DOHH2 (cell line): ENCODE measurements at regions not wholly inside any gene's neighbourhood (a gene's known extent, or its start where the extent isn't known, plus 50 kb on each side); places are given as distances from the start of the nearest gene placed in this dataset.

Experiments used
- H3F3A ChIP-seq: fragments of 200-600 bp; sonication (generic), shearing (Covaris generic); 2 replicates; pipeline ENCODE4 v1.6.0; 2016; ENCODE audit warnings: antibody characterized with exemption, mild to moderate bottlenecking; ENCODE audit not compliant: control insufficient read depth, insufficient read depth
- H3K27ac ChIP-seq: fragments of 200-600 bp; sonication (generic); 2 replicates; pipeline ENCODE4 v1.5.1; 2014; ENCODE audit warnings: low read depth, mild to moderate bottlenecking, low read length, moderate library complexity
- H3K27me3 ChIP-seq: fragments of 200-600 bp; sonication (generic); 2 replicates; pipeline ENCODE4 v1.6.1; 2014; ENCODE audit warnings: mild to moderate bottlenecking, low read length, mixed read lengths; ENCODE audit not compliant: control insufficient read depth
- H3K36me3 ChIP-seq: fragments of 200-600 bp; sonication (generic); 2 replicates; pipeline ENCODE4 v1.6.1; 2014; ENCODE audit warnings: mild to moderate bottlenecking, low read length, moderate library complexity, mixed read lengths; ENCODE audit not compliant: control insufficient read depth
- H3K4me1 ChIP-seq: fragments of 200-600 bp; sonication (generic); 2 replicates; pipeline ENCODE4 v1.6.1; 2014; ENCODE audit warnings: mild to moderate bottlenecking, low read length, mixed read lengths; ENCODE audit not compliant: control insufficient read depth
- H3K4me2 ChIP-seq: fragments of 200-600 bp; sonication (generic); 2 replicates; pipeline ENCODE4 v1.6.0; 2014; ENCODE audit warnings: mild to moderate bottlenecking, low read length, moderate library complexity
- H3K4me3 ChIP-seq: fragments of 200-600 bp; sonication (generic); 2 replicates; pipeline ENCODE4 v1.5.1; 2014; ENCODE audit warnings: mild to moderate bottlenecking, low read length, mixed read lengths
- H3K79me2 ChIP-seq: fragments of 200-600 bp; sonication (generic); 2 replicates; pipeline ENCODE4 v1.6.1; 2014; ENCODE audit warnings: mild to moderate bottlenecking, low read length, mixed read lengths; ENCODE audit not compliant: control insufficient read depth
- H3K9me2 ChIP-seq: fragments of 200-600 bp; sonication (generic); replicated peaks from 2 replicates; pipeline ENCODE4 v1.6.1; 2014; ENCODE audit warnings: mild to moderate bottlenecking, low read length, mixed read lengths; ENCODE audit not compliant: control insufficient read depth
- H3K9me3 ChIP-seq: fragments of 200-600 bp; sonication (generic); 2 replicates; pipeline ENCODE4 v1.6.1; 2014; ENCODE audit warnings: antibody characterized with exemption, low read length, mixed read lengths; ENCODE audit not compliant: control insufficient read depth, insufficient read depth
- H4K20me1 ChIP-seq: fragments of 200-600 bp; sonication (generic); 2 replicates; pipeline ENCODE4 v1.6.0; 2014; ENCODE audit warnings: low read depth, mild to moderate bottlenecking, antibody characterized with exemption, low read length, moderate library complexity; ENCODE audit not compliant: control insufficient read depth, insufficient read depth
- EZH2phosphoT487 ChIP-seq: fragments of 200-600 bp; sonication (generic); IDR thresholded peaks from 2 replicates; pipeline ENCODE4 v1.6.1; 2017; ENCODE audit warnings: borderline replicate concordance, mild to moderate bottlenecking, antibody characterized with exemption, low read length, moderate library complexity, mixed read lengths
- TF ChIP-seq, protein P1 (sequence below): fragments of 200-600 bp; sonication (generic); IDR thresholded peaks from one replicate; pipeline ENCODE4 v1.5.1; 2014; ENCODE audit warnings: antibody characterized with exemption, mild to moderate bottlenecking, low read depth, low read length; ENCODE audit not compliant: poor library complexity, severe bottlenecking

DNA sequence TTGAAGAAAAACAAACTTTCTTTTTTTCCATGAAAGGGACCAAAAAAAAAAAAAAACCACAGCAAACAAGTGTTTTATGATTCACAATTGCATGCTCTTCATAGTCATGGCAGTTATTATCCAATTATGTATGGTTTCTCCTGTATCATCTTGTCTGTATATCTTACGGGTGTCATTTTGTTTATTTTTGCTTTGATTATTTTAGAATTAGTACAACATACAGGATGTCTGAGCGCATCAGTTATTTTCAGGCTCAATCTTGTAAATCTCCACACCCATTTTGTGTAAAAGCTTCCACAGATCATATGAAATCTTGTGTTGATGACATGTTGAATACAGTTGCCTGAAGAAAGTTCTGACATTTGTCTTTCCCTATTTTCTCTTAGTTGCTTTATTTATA lies 280.3 kb downstream of the KLF5 start:
- H3K9me2 ChIP-seq: no peaks in the 10 kb centered on the region
- no peak overlapping the region for H3K27ac ChIP-seq
- TF ChIP-seq, protein P1, sequence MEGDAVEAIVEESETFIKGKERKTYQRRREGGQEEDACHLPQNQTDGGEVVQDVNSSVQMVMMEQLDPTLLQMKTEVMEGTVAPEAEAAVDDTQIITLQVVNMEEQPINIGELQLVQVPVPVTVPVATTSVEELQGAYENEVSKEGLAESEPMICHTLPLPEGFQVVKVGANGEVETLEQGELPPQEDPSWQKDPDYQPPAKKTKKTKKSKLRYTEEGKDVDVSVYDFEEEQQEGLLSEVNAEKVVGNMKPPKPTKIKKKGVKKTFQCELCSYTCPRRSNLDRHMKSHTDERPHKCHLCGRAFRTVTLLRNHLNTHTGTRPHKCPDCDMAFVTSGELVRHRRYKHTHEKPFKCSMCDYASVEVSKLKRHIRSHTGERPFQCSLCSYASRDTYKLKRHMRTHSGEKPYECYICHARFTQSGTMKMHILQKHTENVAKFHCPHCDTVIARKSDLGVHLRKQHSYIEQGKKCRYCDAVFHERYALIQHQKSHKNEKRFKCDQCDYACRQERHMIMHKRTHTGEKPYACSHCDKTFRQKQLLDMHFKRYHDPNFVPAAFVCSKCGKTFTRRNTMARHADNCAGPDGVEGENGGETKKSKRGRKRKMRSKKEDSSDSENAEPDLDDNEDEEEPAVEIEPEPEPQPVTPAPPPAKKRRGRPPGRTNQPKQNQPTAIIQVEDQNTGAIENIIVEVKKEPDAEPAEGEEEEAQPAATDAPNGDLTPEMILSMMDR: no peak
- TF ChIP-seq EZH2phosphoT487: no peak
- no peaks in the 10 kb centered on the region for H3K9me3 ChIP-seq
- no peaks in the 10 kb centered on the region for H3K4me1 ChIP-seq
- no peaks in the 10 kb centered on the region for H4K20me1 ChIP-seq
- no peak overlapping the region for H3K4me3 ChIP-seq
- no peaks in the 10 kb centered on the region for H3F3A ChIP-seq
- H3K4me2 ChIP-seq: no peak overlapping the region
- no peaks in the 10 kb centered on the region for H3K36me3 ChIP-seq
- no peaks in the 10 kb centered on the region for H3K27me3 ChIP-seq
- no peaks in the 10 kb centered on the region for H3K79me2 ChIP-seq

DNA sequence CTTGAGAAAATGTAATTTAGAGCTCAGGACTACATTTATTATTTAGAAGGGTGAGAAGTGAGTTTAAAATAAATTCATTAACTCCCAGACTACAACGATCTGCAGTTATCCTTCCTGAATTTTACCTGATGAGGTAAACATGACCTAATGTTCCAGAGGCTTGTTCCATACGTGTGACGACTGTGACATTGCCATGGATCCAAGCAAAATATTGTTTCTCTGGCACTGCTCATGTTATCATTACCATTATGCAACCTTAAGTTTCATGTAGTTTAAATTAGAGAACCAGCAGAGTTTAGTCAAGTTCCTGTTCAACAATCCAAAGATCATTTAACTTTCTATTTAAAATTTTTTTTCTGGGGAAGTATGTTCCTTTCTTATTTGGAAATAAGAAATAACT lies 279.6 kb downstream of the KLF5 start:
- Histone ChIP-seq H3K9me2 (no peaks in the 10 kb centered on the region), H3F3A (no peaks in the 10 kb centered on the region), H3K36me3 (no peaks in the 10 kb centered on the region), H3K79me2 (no peaks in the 10 kb centered on the region), H3K4me1 (no peaks in the 10 kb centered on the region), H3K27ac (no peak overlapping the region), H4K20me1 (no peaks in the 10 kb centered on the region), H3K9me3 (no peaks in the 10 kb centered on the region), H3K4me2 (no peak overlapping the region), H3K27me3 (no peaks in the 10 kb centered on the region), H3K4me3 (no peak overlapping the region)
- no peak for TF ChIP-seq EZH2phosphoT487
- TF ChIP-seq, protein P1: no peak

DNA sequence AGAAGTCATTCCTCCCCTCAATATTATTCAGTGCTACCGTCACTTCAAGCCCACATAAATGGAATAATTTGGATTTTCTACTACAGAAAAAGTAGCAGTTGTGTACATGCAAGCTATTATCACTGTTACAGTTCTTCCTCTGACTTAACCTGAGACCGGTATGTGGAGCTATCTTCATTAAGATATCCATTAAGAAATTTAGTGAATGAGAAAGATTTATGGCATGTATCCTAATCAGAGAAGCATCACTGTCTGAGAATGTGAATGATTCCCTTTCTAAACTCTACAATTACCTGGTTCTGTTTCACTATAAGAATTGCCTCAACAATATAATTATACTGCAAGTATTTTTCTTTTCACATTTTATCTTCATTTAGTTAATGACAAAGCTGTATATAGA lies 278.7 kb downstream of the KLF5 start:
- Histone ChIP-seq H3K36me3 (no peaks in the 10 kb centered on the region), H3K27me3 (no peaks in the 10 kb centered on the region), H3K4me2 (no peak overlapping the region), H3K9me2 (no peaks in the 10 kb centered on the region), H3K4me3 (no peak overlapping the region), H3K27ac (no peak overlapping the region), H3F3A (no peaks in the 10 kb centered on the region), H3K4me1 (no peaks in the 10 kb centered on the region), H4K20me1 (no peaks in the 10 kb centered on the region), H3K9me3 (no peaks in the 10 kb centered on the region), H3K79me2 (no peaks in the 10 kb centered on the region)
- TF ChIP-seq, protein P1: no peak
- no peak for TF ChIP-seq EZH2phosphoT487

DNA sequence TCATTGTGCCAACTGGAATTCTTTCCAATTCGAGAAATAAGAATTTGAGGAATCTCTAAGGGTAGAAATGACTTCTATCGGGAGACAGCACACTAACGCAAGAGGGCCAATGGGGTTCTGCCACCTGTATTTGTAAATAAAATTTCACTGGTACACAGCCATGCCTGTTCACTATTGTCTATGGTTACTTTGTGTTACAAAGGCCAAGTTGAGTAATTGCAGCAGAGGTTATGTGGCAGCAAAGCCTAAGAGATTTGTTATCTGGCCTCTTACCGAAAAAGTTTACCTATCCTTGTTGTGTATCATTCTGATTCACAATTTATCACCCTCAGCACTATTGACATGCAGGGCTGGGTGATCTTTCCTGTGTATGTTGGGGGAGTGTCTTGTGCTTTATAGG lies 278.0 kb downstream of the KLF5 start:
- no peaks in the 10 kb centered on the region for H3K9me2 ChIP-seq
- H4K20me1 ChIP-seq: no peaks in the 10 kb centered on the region
- TF ChIP-seq, protein P1: no peak
- TF ChIP-seq EZH2phosphoT487: no peak
- no peaks in the 10 kb centered on the region for H3K79me2 ChIP-seq
- H3F3A ChIP-seq: no peaks in the 10 kb centered on the region
- no peak overlapping the region for H3K4me3 ChIP-seq
- no peaks in the 10 kb centered on the region for H3K9me3 ChIP-seq
- no peaks in the 10 kb centered on the region for H3K4me1 ChIP-seq
- H3K4me2 ChIP-seq: no peak overlapping the region
- no peak overlapping the region for H3K27ac ChIP-seq
- H3K36me3 ChIP-seq: no peaks in the 10 kb centered on the region
- no peaks in the 10 kb centered on the region for H3K27me3 ChIP-seq
